Liver (tissue), 7 donors: ENCODE measurements at regions not wholly inside any gene's neighbourhood (a gene's known extent, or its start where the extent isn't known, plus 50 kb on each side); places are given as distances from the start of the nearest gene placed in this dataset.
"Not testable (repeated sequence)": the region's sequence is repeated elsewhere in the genome, so short reads cannot be mapped to it uniquely, and the experiment has no call there.

Source experiments
- DNase-seq: peaks from one replicate; pipeline ENCODE4 v3.0.0-alpha.2; 2017; ENCODE audit warnings: low spot score
- H3K27ac ChIP-seq, 2 donors: one replicate each; pipeline ENCODE4 v1.7.0; 2013; ENCODE audit warnings: inconsistent platforms in 2 of 2, low read length in 2 of 2, control low read depth in 1 of 2, low read depth in 1 of 2, mild to moderate bottlenecking in 1 of 2
- H3K27me3 ChIP-seq, 4 donors: one replicate each; pipeline versions ENCODE4 v1.6.1 to v1.7.0; 2013; ENCODE audit warnings: low read length in 3 of 4, inconsistent platforms in 1 of 4, mild to moderate bottlenecking in 1 of 4, moderate library complexity in 1 of 4; ENCODE audit not compliant: control insufficient read depth in 4 of 4, insufficient read depth in 4 of 4
- H3K36me3 ChIP-seq, 4 donors: one replicate each; pipeline versions ENCODE4 v1.6.1 to v1.7.0; 2013; ENCODE audit warnings: low read length in 3 of 4, mild to moderate bottlenecking in 3 of 4, low read depth in 1 of 4, moderate library complexity in 1 of 4; ENCODE audit not compliant: control insufficient read depth in 4 of 4, insufficient read depth in 3 of 4
- H3K4me1 ChIP-seq, 4 donors: one replicate each; pipeline versions ENCODE4 v1.6.1 to v1.7.0; 2013; ENCODE audit warnings: low read length in 3 of 4, mild to moderate bottlenecking in 3 of 4, moderate library complexity in 1 of 4; ENCODE audit not compliant: control insufficient read depth in 4 of 4, insufficient read depth in 4 of 4
- H3K4me3 ChIP-seq, 3 donors: one replicate each; pipeline versions ENCODE4 v1.6.1 to v1.7.0; 2013; ENCODE audit warnings: low read length in 3 of 3, control low read depth in 1 of 3, low read depth in 1 of 3, mild to moderate bottlenecking in 1 of 3
- H3K9ac ChIP-seq, 2 donors: one replicate each; pipeline ENCODE4 v1.7.0; 2013; ENCODE audit warnings: low read length in 2 of 2, mild to moderate bottlenecking in 2 of 2, moderate library complexity in 2 of 2, control low read depth in 1 of 2, low read depth in 1 of 2
- H3K9me3 ChIP-seq, 4 donors: one replicate each; pipeline versions ENCODE4 v1.6.1 to v1.7.0; 2013; ENCODE audit warnings: low read length in 3 of 4; ENCODE audit not compliant: control insufficient read depth in 4 of 4
- EGR1 ChIP-seq, 2 donors: IDR thresholded peaks; 2 replicates each; pipeline ENCODE4 v1.6.1; 2016 to 2018; ENCODE audit warnings: antibody characterized with exemption in 2 of 2, low read depth in 2 of 2
- HNF4A ChIP-seq, 2 donors: conservative IDR thresholded peaks; 2 replicates each; pipeline ENCODE4 v1.6.1; 2016; ENCODE audit warnings: antibody characterized with exemption in 2 of 2, mild to moderate bottlenecking in 2 of 2
- HNF4G ChIP-seq: IDR thresholded peaks from 2 replicates; pipeline ENCODE4 v1.6.1; 2016; ENCODE audit warnings: antibody characterized with exemption
- MAX ChIP-seq: IDR thresholded peaks from 2 replicates; pipeline ENCODE4 v1.6.1; 2016; ENCODE audit warnings: antibody characterized with exemption
- RAD21 ChIP-seq, 2 donors: IDR thresholded peaks; 2 replicates each; pipeline ENCODE4 v1.6.1; 2016; ENCODE audit warnings: antibody characterized with exemption in 2 of 2, mild to moderate bottlenecking in 2 of 2
- REST ChIP-seq: IDR thresholded peaks from 2 replicates; pipeline ENCODE4 v1.6.1; 2016; ENCODE audit warnings: antibody characterized with exemption, mild to moderate bottlenecking
- SP1 ChIP-seq: IDR thresholded peaks from 2 replicates; pipeline ENCODE4 v1.6.1; 2018; ENCODE audit warnings: antibody characterized with exemption, mild to moderate bottlenecking
- TAF1 ChIP-seq: conservative IDR thresholded peaks from 2 replicates; pipeline ENCODE4 v1.6.1; 2016; ENCODE audit warnings: antibody characterized with exemption, mild to moderate bottlenecking
- YY1 ChIP-seq: IDR thresholded peaks from 2 replicates; pipeline ENCODE4 v1.6.1; 2016; ENCODE audit warnings: antibody characterized with exemption, mild to moderate bottlenecking
- ZBTB33 ChIP-seq: IDR thresholded peaks from 2 replicates; pipeline ENCODE4 v1.6.1; 2016; ENCODE audit warnings: antibody characterized with exemption
- WGBS: extraction: QIAGEN DNeasy Blood & Tissue Kit; methylation state at CpG from one replicate; pipeline ENCODE4 v1.1.7; 2013; 5-methylcytosine and 5-hydroxymethylcytosine counted together
- donor health status: healthy.
- donor health status: healthy.
- donor health status: healthy.
- donor health status: healthy.

GRCh38 chr12:125860672-125861288 is 795.5 kb downstream of the AACS start:
- peaks cover 0 to 4% (median 1%) of the 10 kb centered on the region in 4 donors for H3K4me1 ChIP-seq
- no peak for DNase-seq
- no peak for TF ChIP-seq HNF4A (conservative IDR thresholded peaks at IDR 0.05)

GRCh38 chr12:125861299-125862281 is 796.4 kb downstream of the AACS start:
- Histone ChIP-seq H3K27me3 (no peaks in the 10 kb centered on the region), H3K9ac (no peak overlapping the region), H3K36me3 (no peaks in the 10 kb centered on the region), H3K4me3 (peak overlapping the region in 2 of 3 donors; percentile 12 to 61), H3K27ac (no peak overlapping the region), H3K9me3 (peaks cover 0 to 13% (median 2%) of the 10 kb centered on the region in 4 donors), H3K4me1 (peaks cover 0 to 4% (median 1%) of the 10 kb centered on the region in 4 donors)
- DNase-seq = peak; percentile 68
- 29% methylated on average over 68 of the region's 68 CpGs for WGBS
- TF ChIP-seq REST = no peak
- TF ChIP-seq HNF4G = no peak
- TF ChIP-seq TAF1 = peak; percentile 18
- no peak for TF ChIP-seq EGR1 (IDR thresholded peaks at IDR 0.05; ENCODE audit: low read depth in 2 of 2)
- peak; percentile 49 to 78 for TF ChIP-seq HNF4A (conservative IDR thresholded peaks at IDR 0.05)
- TF ChIP-seq YY1 = peak; percentile 62
- TF ChIP-seq ZBTB33 = peak; percentile 98
- peak; percentile 42 for TF ChIP-seq SP1
- TF ChIP-seq MAX = peak; percentile 28
- no peak for TF ChIP-seq RAD21 (IDR thresholded peaks at IDR 0.05)

More at GRCh38 chr12:125860672-125861288, 795.5 kb downstream of the AACS start:
- H3K4me3 ChIP-seq = peak overlapping the region in 1 of 3 donors; percentile 61
- H3K9ac ChIP-seq = no peak overlapping the region
- H3K36me3 ChIP-seq = no peaks in the 10 kb centered on the region
- no peak overlapping the region for H3K27ac ChIP-seq
- H3K27me3 ChIP-seq = no peaks in the 10 kb centered on the region
- WGBS = 90% methylated on average over 17 of the region's 17 CpGs
- H3K9me3 ChIP-seq = peaks cover 0 to 13% (median 2%) of the 10 kb centered on the region in 4 donors

- H3K9me3 ChIP-seq = peaks cover 0 to 13% (median 2%) of the 10 kb centered on the region in 4 donors
- H3K4me1 ChIP-seq = not testable (repeated sequence)
- 85% methylated on average over 6 of the region's 6 CpGs for WGBS
Observed at GRCh38 chr12:125865236-125865635, 800.0 kb downstream of the AACS start.

More at GRCh38 chr12:125865236-125865635, 800.0 kb downstream of the AACS start:
- H3K36me3 ChIP-seq, H3K27me3 ChIP-seq, H3K9ac ChIP-seq, H3K4me3 ChIP-seq, H3K27ac ChIP-seq, DNase-seq: not testable (repeated sequence)
